SK-N-SH (cell line): ENCODE measurements at regions not wholly inside any gene's neighbourhood (a gene's known extent, or its start where the extent isn't known, plus 50 kb on each side); places are given as distances from the start of the nearest gene placed in this dataset.

Source experiments
- CHD2 ChIP-seq: fragments of 150-350 bp; IDR thresholded peaks from 2 replicates; pipeline ENCODE4 v1.6.1; 2018; ENCODE audit warnings: low read length; ENCODE audit not compliant: partially characterized antibody
- EP300 ChIP-seq, 2 experiments: IDR thresholded peaks; 2 replicates each; pipeline versions ENCODE4 v1.4.0 to v1.6.1; 2012; ENCODE audit warnings: borderline replicate concordance in 1 of 2, low read depth in 1 of 2, low read length in 1 of 2
- EZH2phosphoT487 ChIP-seq: fragments of 200-600 bp; sonication (generic); IDR thresholded peaks from 2 replicates; pipeline ENCODE4 v1.6.1; 2017; ENCODE audit warnings: low read depth, mixed run types, mild to moderate bottlenecking, antibody characterized with exemption, moderate library complexity, borderline replicate concordance
- FOXM1 ChIP-seq: IDR thresholded peaks from 2 replicates; pipeline ENCODE4 v1.4.0; 2012; ENCODE audit warnings: low read depth, mild to moderate bottlenecking
- JUND ChIP-seq: IDR thresholded peaks from 2 replicates; pipeline ENCODE4 v1.4.0; 2012
- MEF2A ChIP-seq: IDR thresholded peaks from 2 replicates; pipeline ENCODE4 v1.4.0; 2012; ENCODE audit warnings: low read depth, borderline replicate concordance
- MXI1 ChIP-seq: IDR thresholded peaks from 2 replicates; pipeline ENCODE4 v1.6.1; 2012; ENCODE audit warnings: mild to moderate bottlenecking, low read depth, low read length, improper control_type of control experiment
- POLR2AphosphoS5 ChIP-seq: IDR thresholded peaks from 2 replicates; pipeline ENCODE4 v1.6.1; 2012; ENCODE audit warnings: low read depth, low read length
- RAD21 ChIP-seq: IDR thresholded peaks from 2 replicates; pipeline ENCODE4 v1.6.1; 2012; ENCODE audit warnings: mild to moderate bottlenecking, low read length
- SIN3A ChIP-seq: IDR thresholded peaks from 2 replicates; pipeline ENCODE4 v1.6.1; 2012; ENCODE audit warnings: low read depth, mild to moderate bottlenecking, low read length, moderate library complexity, borderline replicate concordance
- TF ChIP-seq, protein P1 (sequence below): fragments of 200-600 bp; sonication (generic); IDR thresholded peaks from 2 replicates; pipeline ENCODE4 v1.6.1; 2017; ENCODE audit warnings: antibody characterized with exemption, mild to moderate bottlenecking, moderate library complexity

- TF ChIP-seq, protein P1, sequence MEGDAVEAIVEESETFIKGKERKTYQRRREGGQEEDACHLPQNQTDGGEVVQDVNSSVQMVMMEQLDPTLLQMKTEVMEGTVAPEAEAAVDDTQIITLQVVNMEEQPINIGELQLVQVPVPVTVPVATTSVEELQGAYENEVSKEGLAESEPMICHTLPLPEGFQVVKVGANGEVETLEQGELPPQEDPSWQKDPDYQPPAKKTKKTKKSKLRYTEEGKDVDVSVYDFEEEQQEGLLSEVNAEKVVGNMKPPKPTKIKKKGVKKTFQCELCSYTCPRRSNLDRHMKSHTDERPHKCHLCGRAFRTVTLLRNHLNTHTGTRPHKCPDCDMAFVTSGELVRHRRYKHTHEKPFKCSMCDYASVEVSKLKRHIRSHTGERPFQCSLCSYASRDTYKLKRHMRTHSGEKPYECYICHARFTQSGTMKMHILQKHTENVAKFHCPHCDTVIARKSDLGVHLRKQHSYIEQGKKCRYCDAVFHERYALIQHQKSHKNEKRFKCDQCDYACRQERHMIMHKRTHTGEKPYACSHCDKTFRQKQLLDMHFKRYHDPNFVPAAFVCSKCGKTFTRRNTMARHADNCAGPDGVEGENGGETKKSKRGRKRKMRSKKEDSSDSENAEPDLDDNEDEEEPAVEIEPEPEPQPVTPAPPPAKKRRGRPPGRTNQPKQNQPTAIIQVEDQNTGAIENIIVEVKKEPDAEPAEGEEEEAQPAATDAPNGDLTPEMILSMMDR = no peak
- TF ChIP-seq EZH2phosphoT487 (no peak), MXI1 (no peak), MEF2A (no peak), FOXM1 (no peak), JUND (no peak), EP300 (IDR thresholded peaks at IDR 0.05; ENCODE audit: borderline replicate concordance in 1 of 2, low read depth in 1 of 2, low read length in 1 of 2) (no peak), POLR2AphosphoS5 (no peak), RAD21 (no peak), CHD2 (no peak), SIN3A (no peak)
Measured at GRCh38 chr2:177029075-177029474, 183.5 kb upstream of the HNRNPA3 start.
